NCI-H1694 treated with DMSO at 0.1 percent for 48 hours (cell line): ENCODE measurements at regions not wholly inside any gene's neighbourhood (a gene's known extent, or its start where the extent isn't known, plus 50 kb on each side); places are given as distances from the start of the nearest gene placed in this dataset.
"Not testable (repeated sequence)": the region's sequence is repeated elsewhere in the genome, so short reads cannot be mapped to it uniquely, and the experiment has no call there.

ENCODE experiments used
- DNase-seq: peaks from one replicate; lab custom pipeline; 2025; lab: John Stamatoyannopoulos, UW

DNA sequence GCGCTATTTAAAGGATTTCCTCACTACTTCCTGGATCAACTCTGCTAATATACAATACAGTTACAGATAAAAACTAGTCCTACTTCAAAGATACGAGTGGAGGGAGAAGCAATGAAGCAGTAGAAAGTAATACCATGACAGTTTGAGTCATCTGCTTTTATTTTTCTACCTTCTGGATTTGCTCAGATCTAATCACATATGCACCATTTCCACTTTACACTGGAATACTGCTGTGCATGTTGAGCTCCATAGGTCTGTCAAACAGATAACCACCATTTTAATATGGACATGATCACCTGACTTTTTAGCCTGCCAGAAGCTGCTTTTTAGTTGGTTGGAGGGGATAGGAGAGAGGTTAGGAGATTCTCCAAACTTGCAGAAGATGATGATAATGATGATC lies 92.5 kb downstream of the MMUT start:
- DNase-seq, result no peak

DNA sequence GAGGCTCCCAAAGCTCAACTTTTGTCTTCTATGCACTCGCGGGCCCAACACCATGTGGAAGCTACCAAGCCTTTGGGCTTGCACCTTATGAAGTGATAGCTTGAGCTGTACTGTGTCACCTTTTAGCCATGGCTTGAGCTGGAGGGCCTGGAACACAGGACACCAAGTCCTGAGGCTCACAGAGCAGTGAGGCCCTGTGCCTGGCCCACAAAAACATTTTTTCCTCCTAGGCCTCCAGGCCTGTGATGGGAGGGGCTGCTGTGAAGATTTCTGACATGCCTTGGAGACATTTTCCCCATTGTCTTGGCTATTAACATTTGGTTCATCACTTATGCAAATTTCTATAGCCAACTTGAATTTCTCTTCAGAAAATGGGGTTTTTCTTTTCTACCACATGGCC lies 96.5 kb downstream of the MMUT start:
- DNase-seq, result no peak

DNA sequence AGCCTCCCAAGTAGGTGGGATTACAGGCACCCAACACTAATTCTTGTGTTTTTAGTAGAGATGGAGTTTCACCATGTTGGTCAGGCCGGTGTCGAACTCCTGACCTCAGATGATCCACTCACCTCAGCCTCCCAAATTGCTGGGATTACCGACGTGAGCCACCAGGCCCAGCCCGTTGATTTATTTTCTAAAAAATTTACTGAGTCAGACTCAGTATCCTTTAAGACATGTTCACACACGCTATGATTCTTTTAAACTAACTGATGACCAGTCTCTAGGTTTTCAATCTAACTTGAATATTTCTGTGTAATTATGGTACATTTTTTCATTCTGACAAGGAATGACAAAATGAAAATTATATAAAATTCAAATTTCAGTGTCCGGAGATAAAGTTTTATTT lies 114.5 kb downstream of the MMUT start:
- DNase-seq, result no peak

DNA sequence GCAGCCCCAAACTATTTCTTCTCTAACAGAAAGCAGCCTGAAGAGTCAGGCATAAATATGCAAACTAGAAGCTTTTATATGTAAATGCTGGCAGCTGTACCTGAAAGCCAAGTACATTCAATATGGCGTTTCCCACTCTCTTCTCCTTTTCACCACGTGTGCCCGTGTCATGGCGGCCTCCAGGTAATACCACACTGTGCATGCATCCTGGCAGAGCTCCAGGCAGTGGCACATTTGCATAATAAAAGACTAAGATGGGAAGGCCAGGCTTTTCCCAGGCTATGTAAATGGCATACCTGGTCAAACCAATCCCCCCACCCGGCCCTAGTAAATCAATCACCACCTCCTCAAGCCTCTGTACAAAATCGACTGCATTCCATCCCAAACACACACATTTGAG lies 120.6 kb downstream of the MMUT start:
- no peak for DNase-seq

DNA sequence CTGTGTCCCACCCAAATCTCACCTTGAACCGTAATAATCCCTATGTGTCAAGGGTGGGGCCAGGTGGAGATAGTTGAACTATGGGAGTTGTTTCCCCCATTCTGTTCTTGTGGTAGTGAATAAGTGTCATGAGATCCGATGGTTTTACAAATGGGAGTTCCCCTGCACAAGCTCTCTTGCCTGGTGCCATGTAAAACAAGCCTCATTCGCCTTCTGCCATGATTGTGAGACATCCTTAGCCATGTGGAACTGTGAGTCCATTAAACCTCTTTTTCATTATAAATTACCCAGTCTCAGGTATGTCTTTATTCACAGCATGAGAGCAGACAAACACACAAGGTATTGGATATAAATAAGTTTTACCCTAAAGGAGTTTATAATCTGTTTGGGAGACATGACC lies 121.2 kb downstream of the MMUT start:
- DNase-seq, result no peak

DNA sequence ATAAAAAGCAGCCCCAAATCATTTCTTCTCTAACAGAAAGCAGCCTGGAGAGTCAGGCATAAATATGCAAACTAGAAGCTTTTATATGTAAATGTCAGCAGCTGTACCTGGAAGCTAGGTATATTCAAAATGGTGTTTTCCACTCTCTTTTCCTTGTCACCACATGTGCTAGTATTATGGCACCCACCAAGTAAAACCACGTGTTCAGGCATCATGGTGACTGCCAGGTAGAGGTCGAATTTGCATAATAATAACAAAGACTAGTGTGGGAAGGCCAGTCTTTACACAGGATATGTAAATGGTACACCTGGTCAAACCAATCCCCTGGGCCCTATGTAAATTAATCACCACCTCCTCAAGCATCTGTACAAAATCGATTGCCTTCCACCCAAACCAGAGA lies 124.0 kb downstream of the MMUT start:
- no peak for DNase-seq

DNA sequence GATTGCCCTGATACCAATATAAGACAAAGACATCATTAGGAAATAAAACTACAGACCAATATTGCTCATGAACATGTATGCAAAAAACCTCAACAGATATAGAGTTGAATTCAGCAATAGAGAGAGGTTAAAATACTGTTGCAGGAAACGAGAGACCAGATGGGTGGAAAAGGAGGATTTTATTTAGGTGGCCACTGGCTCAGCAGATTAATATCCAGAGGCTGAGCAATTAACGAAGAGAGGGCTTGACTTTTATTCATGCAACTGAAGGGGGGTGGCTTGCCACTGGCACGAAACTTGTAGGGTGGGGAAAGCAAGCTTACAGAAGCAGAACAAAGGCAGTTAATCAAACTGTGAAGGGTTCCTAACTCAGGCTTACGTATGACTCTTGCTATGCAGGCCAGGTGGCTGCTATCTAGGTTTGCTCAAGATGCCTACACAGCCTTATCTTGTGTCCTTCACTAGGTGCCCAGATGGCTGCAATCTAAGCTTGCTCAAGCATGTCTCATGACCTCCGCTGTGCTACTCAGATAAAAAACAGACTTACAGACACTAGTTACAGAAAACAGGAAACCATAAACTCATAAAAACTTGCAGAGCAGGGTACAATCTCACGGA lies 126.4 kb downstream of the MMUT start:
- DNase-seq, result no peak

DNA sequence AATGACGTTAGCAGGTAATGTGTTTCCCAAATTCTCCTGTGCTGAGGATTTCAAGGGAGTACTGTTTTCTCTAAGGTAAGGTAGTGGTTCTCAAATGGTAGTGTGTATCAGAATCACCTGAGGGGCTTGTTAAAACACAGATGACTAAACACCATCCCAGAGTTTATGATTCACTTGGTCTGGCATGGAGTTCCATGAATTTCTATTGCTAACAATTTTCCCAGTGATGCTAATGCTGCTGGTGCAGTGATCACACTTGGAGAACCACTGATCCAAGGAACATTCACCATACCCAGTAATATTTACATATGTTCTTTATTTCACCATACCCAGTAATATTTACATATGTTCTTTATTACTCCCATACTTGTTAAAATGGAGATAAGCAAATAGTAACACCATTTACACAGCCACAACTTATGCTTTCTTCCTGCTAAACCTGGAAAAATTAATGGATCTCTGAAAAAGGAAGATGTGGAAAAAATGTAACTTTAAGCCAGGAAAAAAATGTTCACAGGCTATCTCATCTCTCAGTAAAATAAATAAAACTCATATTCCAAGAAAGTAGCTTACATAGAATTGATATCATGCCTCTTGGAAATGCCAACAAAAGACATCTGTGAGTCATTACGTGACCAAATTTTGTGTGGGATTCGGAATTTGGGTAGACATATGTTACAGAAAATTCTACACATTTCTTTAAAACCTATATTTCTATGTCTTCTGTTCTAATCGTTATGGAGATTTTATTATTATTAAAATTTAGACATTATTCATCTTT lies 129.5 kb downstream of the MMUT start:
- no peak for DNase-seq

DNA sequence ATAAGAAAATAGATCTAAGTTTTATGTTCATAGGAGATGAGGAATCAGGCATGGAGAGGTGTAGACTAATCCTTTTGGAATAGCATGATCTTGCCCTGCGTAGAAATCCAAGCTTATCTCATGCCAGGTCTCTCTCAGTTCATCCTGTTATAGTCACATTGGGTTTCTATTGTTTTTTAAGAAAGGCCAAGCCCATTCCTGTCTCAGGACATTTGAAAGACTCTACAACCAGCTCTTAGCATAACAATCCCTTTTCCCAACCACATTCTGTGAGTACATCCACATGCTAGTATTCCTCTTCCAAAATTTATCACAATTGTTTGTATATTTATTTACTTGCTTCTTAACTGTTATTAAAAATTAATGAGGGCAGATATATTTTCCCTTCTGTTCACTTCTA lies 130.3 kb downstream of the MMUT start:
- no peak for DNase-seq

DNA sequence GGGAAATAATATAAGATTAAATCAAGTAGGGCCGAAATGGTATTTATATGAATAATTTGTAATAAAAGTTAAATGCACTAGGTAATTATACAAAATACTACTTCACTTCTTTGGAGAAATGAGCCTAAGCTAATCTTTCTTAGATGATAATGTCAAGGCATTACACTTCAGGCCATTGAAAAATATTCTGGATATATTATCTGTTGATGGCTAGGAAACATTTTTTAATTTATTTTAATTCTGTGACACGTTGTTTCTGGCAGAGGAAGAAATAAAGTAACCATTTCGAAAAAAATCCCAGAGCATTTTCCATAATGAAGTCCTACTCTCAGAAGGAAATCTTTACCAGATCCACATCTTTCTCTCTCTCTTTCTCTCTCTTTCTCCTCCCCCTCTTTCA lies 133.9 kb downstream of the MMUT start:
- no peak for DNase-seq

DNA sequence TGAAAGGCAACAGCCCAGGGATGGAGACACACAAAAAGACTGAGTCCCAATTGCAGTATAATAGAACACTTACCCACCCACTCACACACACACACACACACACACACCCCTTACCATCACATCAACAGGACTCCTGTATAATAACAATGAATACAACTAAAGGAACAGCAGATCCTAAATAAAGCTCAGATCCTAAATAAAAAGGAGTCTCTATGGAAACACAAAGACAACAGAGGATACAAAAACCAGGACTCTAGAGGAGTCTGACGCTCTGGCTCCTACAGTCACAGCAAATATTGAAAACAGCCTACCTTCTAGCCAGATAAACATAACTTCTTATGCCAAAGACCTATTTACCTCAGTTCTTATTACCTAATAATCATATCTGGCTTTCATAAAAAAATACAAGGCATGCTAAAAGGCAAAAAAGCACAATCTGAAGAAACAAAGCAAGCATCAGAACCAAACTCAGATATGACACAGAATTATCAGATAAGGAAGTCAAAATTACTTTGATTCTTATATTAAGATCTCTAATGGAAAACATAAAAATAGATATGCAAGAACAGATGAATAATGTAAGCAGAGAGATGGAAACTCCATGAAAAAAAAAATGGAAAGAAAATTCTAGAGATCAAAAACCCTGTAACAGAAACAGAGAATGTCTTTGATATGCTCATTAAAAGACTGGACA lies 134.9 kb downstream of the MMUT start:
- DNase-seq, result no peak

DNA sequence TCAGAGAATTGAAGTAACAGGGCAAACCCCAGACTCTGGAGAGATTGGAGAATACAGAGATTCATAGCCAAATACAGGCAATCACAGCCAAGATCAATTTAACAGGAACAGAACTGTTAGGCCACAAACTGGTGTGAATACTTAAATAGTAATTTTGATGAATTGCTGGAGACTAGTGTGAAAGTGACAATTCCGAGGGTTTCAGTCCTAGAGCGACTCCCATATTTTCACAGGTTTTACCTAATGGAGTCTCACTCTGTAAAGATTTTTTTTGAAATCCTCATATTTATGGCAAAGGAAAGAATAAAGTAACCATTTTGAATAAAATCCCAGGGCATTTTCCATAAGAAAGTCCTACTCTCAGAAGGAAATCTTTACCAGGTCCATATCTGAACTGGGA lies 135.5 kb downstream of the MMUT start:
- DNase-seq, result no peak

DNA sequence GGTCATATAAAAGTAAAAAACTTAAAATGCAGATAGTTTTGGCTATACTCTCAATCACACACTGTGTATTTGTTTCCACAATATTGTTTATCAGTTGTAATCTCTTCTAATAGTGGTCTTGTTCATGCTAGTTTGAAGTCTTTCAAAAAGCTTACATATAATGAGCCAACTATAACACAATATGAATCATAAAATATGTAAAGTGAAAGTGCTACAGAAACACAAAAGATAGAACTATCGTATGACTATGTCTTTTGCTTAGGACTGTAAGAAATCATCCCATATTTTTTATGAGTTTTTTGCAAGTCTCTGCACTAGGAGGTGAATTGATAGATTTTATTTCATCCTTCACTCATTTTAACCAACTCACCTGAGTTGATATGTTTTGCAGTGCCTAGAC lies 136.0 kb downstream of the MMUT start:
- no peak for DNase-seq

DNA sequence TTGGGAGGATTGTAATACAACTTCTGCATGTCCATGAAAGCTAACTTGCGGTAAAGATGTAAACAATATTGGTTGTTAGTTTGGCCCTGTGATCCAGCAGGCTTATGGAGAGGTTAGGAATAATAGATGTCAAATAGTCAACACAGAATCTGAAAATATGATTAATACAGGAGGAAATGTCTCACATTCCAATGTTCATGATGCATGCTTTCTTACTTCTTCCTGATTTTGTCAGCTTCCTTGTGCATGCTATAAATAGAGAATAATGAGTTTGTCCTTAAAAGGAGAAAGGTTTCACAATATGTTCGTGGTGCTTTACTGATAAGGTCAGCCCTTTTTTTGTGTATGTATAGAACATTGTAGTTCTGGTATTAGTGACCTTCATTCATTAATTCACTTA lies 136.7 kb downstream of the MMUT start:
- no peak for DNase-seq

DNA sequence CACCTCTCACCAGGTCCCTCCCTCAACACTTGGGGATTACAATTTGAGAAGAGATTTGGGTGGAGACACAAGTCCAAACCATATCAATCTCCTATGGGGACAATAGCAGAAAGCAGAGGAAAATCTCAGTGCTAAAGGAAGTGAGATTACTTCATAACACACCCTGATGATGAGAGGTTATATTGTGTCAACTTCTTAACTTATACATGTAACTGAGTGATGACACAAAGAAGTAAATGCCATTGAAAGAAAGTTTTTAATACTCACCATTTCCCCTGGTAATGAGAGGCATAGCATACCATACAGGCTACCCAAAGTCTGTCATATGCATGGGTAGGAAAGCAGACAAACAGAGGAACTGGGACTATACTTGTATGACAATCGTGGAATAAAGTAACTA lies 137.2 kb downstream of the MMUT start:
- no peak for DNase-seq

DNA sequence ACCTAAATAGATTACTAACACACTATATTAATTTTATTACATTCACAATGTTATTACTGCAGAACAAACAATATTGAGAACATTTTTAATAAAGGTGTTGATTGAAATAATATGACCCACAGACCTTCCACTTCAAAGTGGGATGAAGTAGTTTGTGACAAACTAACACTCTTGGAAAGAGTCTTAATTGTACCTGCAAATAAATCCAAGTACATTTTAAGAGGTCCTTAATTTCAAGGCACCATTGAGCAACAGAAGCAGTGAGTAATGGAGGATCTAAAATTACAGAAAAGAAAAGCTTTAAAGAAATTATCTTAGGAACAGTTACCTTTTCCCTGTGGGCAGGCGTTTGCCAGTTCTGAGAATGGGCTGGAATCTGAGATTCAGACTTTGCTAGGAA lies 140.2 kb downstream of the MMUT start:
- no peak for DNase-seq

DNA sequence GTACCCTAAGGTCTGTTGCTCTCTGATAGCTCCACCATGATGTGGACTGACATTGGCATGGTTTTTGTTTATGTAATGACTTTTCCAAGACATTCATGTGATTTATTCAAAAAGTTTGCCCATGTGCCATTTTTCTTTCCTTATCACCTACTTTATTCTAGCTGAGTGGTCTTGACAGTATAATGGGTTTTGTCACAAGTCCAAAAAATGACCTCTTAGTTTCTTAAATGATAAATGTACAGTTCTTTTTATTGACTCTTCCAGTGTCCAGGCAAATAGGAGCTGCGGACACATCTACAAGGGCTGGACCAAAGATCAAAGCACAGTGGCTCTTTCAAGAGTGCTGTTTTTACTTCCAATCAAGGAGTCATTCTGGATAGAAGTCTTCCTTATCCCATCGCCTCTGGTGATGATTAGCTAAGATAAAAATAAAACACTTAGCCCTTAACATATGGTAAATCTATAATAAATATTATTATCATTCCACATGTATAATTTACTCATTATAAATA lies 141.4 kb downstream of the MMUT start:
- DNase-seq, result no peak

DNA sequence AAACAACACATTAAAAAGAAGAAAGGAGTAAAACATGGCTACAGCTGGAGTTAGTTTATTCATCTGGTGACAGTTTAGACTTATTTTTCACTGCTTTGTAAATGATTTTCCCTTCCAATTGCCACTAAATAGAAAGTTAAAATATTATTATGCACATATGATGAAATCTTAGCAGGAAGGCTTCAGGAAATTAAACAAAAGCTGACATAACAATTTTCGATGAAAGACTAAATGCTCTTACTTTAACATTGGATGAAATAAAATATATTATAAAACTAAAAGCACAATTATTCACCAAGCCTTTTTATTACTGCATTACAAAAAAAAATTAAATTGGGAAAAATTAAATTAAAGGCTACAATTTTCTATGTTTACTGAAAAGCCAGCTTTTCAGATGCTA lies 158.0 kb downstream of the MMUT start:
- DNase-seq, result no peak

DNA sequence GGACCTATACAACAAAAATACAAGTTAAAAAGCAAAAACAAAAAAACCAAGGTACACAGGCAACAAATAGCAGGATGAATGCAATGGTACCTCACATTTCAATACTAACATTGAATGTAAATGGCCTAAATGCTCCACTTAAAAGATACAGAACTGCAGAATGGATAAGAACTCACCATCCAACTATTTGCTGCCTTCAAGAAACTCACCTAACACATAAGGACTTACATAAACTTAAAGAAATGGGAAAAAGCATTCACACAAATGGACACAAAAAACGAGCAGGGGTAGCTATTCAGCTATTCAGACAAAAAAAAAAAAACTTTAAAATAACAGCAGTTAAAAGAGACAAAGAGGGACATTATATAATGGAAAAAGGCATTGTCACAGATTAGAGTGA lies 158.7 kb downstream of the MMUT start:
- not testable (repeated sequence) for DNase-seq

DNA sequence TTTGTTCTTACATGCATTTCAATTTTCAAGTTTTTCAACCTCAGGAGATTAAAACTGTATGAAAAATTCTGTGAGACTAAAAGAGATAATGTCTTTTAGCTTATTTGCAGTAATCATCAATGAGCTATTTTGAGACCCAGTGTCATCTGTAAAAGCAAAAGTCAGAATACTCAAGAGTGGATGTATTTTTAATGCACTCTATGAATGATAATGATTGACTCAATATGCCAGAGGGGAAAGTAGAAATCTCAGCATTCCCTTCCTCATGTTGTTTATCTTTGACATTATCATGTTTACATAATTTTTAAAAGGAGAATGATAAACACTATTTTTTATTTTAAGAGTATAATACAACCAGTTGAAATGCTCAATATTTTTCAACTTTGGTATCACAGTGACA lies 162.1 kb downstream of the MMUT start:
- DNase-seq, result no peak

DNA sequence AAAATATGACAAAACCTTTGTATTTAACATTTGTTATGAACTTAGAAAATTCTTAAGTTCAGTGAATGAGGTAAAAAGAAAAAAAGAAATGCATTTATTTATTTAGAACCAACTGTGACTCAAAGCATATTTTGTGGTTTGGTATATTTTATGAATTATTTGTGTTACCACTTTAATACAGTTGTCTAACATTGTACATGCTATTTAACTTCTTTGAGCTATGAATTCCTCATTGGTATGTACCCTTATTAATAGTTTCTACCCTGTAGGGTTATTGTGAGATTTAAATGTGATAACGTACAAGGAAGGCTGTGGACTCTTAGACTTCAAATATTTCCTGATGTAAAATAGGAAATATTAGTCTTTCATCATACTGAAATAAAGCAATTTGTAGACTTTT lies 162.6 kb downstream of the MMUT start:
- DNase-seq, result no peak

DNA sequence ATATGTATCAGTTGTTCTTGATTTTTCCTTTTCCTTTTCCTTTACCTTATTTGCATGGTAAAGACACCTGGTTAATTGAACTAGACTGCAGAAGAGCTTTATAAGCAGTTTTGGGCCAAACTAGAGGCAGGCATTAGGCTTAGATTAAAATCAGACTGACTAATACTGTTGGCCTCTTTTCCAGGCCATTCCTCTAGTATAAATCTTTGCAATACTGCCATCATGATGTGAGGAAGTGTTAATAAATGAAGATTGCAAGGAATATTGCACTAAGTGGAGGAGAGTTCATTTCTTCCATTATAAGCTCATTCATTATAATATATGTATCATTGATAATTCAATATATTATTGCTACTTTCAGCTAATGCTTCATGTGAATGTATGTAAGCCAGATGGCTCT lies 163.8 kb downstream of the MMUT start:
- no peak for DNase-seq

DNA sequence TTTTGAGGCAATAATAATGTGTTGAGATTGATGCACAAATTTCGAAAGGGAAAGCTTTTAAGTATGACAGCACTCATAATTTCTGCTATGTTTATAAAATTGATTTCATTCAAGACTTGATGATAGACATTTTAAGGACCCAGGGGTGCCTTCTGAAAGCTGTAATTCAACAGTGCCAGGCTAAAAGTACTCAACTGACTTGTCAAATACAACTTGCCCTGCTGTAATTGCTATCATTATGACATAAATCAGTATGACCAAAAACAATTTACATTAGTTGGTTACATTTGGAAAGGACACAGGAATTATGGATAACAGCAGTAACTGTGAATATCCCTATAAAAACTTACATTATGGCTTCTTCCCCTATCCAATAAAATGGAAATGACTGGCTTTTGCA lies 178.9 kb downstream of the MMUT start:
- DNase-seq, result no peak
